SK-N-SH (cell line): ENCODE measurements at regions not wholly inside any gene's neighbourhood (a gene's known extent, or its start where the extent isn't known, plus 50 kb on each side); places are given as distances from the start of the nearest gene placed in this dataset.

Experiments used
- CHD2 ChIP-seq: fragments of 150-350 bp; IDR thresholded peaks from 2 replicates; pipeline ENCODE4 v1.6.1; 2018; ENCODE audit warnings: low read length; ENCODE audit not compliant: partially characterized antibody
- CTCF ChIP-seq: fragments of 200-600 bp; sonication (generic); IDR thresholded peaks from 2 replicates; pipeline ENCODE4 v1.6.1; 2017; ENCODE audit warnings: antibody characterized with exemption, mild to moderate bottlenecking, moderate library complexity
- EP300 ChIP-seq, 2 experiments: IDR thresholded peaks; 2 replicates each; pipeline versions ENCODE4 v1.4.0 to v1.6.1; 2012; ENCODE audit warnings: borderline replicate concordance in 1 of 2, low read depth in 1 of 2, low read length in 1 of 2
- EZH2phosphoT487 ChIP-seq: fragments of 200-600 bp; sonication (generic); IDR thresholded peaks from 2 replicates; pipeline ENCODE4 v1.6.1; 2017; ENCODE audit warnings: low read depth, mixed run types, mild to moderate bottlenecking, antibody characterized with exemption, moderate library complexity, borderline replicate concordance
- FOXM1 ChIP-seq: IDR thresholded peaks from 2 replicates; pipeline ENCODE4 v1.4.0; 2012; ENCODE audit warnings: low read depth, mild to moderate bottlenecking
- GATA2 ChIP-seq: sonication (generic); formaldehyde crosslinking; IDR thresholded peaks from 2 replicates; pipeline ENCODE4 v1.5.0; 2020; ENCODE audit warnings: mild to moderate bottlenecking, missing genetic modification reagents
- JUND ChIP-seq: IDR thresholded peaks from 2 replicates; pipeline ENCODE4 v1.4.0; 2012
- MAX ChIP-seq: IDR thresholded peaks from 2 replicates; pipeline ENCODE4 v1.4.0; 2012; ENCODE audit warnings: low read depth
- NRF1 ChIP-seq: IDR thresholded peaks from 2 replicates; pipeline ENCODE4 v1.6.1; 2012; ENCODE audit warnings: low read depth, mild to moderate bottlenecking, low read length
- POLR2AphosphoS5 ChIP-seq: IDR thresholded peaks from 2 replicates; pipeline ENCODE4 v1.6.1; 2012; ENCODE audit warnings: low read depth, low read length
- RAD21 ChIP-seq: IDR thresholded peaks from 2 replicates; pipeline ENCODE4 v1.6.1; 2012; ENCODE audit warnings: mild to moderate bottlenecking, low read length
- TAF1 ChIP-seq: IDR thresholded peaks from 2 replicates; pipeline ENCODE4 v1.6.1; 2012; ENCODE audit warnings: low read depth, mild to moderate bottlenecking, low read length, moderate library complexity, borderline replicate concordance
- USF2 ChIP-seq: fragments of 150-350 bp; IDR thresholded peaks from 2 replicates; pipeline ENCODE4 v1.6.1; 2017; ENCODE audit warnings: antibody characterized with exemption, low read length, low read depth, borderline replicate concordance
- ZBTB33 ChIP-seq: IDR thresholded peaks from 2 replicates; pipeline ENCODE4 v1.4.0; 2012; ENCODE audit warnings: low read depth, borderline replicate concordance

DNA sequence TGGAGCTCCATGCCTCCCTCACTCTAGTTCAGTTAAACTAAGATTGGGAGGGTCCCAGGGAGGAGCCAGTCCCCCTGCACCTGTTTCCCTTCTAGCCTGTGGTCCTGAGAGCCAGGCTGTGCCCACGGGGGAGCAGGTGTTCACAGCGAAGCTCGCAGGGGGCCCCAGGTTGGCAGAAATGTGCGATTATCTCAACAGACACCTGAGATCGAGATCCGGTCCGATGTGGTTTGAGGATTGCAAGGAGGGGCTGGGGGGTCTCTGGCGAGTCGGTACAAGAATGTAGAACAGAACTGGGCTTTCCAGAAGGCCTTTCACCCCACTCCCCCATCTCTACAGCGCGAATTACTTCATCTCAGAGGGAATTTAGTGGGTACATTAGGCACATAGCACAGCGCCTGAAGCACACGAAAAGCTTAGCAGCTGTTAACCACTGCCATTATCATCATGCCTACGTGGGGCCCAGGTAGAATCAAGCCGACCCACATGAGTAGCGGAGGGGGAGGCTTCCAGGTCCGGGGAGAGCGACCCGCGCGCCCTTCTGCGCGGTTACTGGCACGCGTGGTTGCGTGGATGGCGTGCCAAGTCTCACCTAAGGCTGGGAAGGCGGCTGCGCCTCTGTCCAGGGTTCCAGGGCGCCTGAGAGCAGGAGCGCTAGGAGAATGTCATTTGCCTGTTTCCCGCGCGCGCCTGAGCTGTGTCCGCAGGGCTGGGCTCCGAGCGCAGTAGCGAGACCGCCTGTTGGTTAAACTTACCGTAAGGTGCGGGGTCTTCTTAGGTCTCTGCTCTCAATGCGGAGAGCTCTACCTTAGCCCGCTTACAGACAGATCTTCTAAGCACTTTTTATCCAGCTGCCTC lies 1539.5 kb upstream of the TMEM132C start:
- TF ChIP-seq CTCF (no peak), ZBTB33 (no peak), GATA2 (CRISPR knock-in tag) (no peak), EZH2phosphoT487 (no peak), RAD21 (no peak), USF2 (no peak), TAF1 (no peak), POLR2AphosphoS5 (no peak), EP300 (IDR thresholded peaks at IDR 0.05; ENCODE audit: borderline replicate concordance in 1 of 2, low read depth in 1 of 2, low read length in 1 of 2) (no peak), FOXM1 (no peak), JUND (no peak), NRF1 (no peak), MAX (no peak), CHD2 (no peak)
